ENCODE measurements at regions not wholly inside any gene's neighbourhood (a gene's known extent, or its start where the extent isn't known, plus 50 kb on each side); places are given as distances from the start of the nearest gene placed in this dataset.

DNA sequence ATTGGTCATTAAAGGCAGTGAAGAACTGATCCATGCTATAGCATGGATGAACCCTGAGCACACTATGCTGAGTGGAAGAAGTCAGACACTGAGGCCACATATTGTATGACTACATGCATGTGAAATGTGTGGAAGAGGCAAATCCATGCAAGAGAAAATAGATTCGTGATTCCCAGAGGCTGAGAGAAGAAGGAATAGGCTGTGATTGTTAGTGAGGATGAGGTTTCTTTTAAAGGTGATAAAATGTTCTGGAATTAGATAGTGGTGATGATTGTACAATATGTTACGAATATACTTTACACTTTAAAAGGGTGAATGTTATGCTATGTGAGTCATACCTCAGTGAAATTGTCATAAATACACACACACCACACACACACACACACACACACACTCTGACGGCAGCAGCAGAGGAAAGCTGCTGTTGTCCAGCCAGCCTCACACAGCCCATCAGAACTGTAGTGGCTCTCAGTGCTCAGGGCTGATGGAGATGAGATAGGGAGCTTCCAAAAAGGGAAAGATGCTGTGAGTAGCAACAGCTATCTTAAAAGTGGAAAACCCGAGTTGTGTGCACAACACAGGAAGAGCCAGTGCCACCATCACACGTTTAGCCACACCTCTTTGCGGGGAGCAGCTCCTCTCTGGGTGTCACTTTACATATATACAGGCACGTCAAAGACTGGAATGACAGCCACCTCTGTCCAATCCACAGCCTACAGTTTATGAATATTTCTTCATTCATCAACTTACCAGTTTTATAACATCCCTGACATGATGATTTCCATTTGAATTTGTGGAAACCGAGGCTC is 153.0 kb downstream of the SPATA19 start:
- H3K4me3 ChIP-seq, result no peak overlapping the region
- H3K27ac ChIP-seq, result no peak overlapping the region
- DNase-seq (ENCODE audit: low spot score), result no peak
- TF ChIP-seq, protein P1, sequence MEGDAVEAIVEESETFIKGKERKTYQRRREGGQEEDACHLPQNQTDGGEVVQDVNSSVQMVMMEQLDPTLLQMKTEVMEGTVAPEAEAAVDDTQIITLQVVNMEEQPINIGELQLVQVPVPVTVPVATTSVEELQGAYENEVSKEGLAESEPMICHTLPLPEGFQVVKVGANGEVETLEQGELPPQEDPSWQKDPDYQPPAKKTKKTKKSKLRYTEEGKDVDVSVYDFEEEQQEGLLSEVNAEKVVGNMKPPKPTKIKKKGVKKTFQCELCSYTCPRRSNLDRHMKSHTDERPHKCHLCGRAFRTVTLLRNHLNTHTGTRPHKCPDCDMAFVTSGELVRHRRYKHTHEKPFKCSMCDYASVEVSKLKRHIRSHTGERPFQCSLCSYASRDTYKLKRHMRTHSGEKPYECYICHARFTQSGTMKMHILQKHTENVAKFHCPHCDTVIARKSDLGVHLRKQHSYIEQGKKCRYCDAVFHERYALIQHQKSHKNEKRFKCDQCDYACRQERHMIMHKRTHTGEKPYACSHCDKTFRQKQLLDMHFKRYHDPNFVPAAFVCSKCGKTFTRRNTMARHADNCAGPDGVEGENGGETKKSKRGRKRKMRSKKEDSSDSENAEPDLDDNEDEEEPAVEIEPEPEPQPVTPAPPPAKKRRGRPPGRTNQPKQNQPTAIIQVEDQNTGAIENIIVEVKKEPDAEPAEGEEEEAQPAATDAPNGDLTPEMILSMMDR (IDR thresholded peaks at IDR 0.05), result no peak

DNA sequence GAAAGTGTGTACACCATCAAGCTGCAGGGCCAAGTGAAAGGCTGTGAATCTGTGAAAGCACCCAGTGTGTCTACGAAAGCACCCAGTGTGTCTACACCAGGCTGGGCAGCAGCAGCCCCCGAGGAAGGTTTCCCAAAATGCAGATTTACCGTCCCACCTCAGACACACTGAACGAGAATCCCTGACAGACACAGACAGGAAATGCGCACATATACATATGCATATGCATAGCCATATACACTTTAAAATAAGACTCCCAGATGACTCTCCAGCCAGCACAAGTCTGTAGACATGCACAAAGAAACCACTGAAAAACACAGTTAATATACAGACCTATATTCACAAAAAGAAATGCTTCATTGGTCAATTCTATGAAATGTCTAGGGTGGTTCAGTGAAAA is 155.5 kb upstream of the OPCML start:
- TF ChIP-seq, protein P1 (IDR thresholded peaks at IDR 0.05), result no peak
- H3K27ac ChIP-seq, result no peak overlapping the region
- no peak for DNase-seq (ENCODE audit: low spot score)
- no peak overlapping the region for H3K4me3 ChIP-seq

DNA sequence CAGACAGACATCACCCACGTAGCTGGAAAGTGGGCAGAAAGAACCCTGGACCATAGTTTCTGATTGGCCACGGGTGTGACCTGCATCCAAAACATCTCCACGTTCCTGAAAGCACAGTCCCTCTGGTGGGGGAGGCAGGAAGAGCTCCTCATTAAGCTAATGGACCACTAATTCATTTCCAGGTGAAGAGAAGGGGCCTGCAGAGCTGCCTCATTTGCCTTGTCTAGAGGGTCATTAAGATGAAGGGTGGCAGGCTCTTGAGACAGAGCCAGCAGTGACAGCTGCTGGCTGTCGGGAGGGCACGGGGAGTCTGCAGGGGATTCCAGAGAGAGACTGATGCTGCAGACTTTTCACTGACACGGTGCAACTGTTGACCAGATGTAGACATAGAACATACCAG is 149.6 kb upstream of the OPCML start:
- DNase-seq (ENCODE audit: low spot score), result no peak
- no peak overlapping the region for H3K4me3 ChIP-seq
- H3K27ac ChIP-seq, result no peak overlapping the region
- TF ChIP-seq, protein P1 (IDR thresholded peaks at IDR 0.05), result no peak

DNA sequence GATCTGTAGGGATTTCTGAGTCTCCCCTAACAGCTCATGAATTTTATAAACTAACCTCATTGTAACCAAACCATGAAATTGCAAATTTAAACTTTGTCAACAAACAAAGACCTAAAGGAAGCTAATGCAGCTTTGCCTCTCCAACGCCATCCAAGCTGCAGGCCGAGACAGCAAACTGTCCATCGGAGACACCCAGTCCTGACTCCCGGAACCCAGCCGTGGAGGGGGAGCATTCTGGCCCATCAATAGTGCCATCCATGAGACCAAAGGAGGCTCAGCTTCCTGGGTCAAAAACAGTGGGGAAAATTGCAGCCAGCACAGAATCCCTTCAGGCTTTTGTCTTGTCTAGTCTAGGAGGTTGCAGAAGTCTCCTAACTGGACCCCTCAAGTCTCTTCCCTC is 147.6 kb upstream of the OPCML start:
- no peak for DNase-seq (ENCODE audit: low spot score)
- no peak overlapping the region for H3K4me3 ChIP-seq
- TF ChIP-seq, protein P1 (IDR thresholded peaks at IDR 0.05), result no peak
- no peak overlapping the region for H3K27ac ChIP-seq

DNA sequence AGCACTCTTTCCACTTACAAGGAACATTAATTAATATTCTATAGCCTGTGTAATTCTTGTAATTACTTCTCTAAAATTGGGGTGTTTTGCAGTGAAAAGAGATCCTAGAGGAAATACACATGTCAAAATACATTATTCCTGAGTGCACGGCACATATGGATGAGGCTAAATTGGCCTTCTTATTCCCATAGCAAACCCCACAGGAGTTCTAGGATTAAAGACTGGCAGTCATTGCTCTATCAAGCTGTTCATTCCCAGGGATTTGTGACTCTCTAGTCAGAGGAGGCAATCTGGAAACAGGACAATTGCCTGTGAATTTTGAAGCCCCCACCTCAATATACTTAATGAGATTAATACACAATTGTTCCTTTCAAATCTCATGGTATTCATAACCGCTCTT is 145.9 kb upstream of the OPCML start:
- H3K27ac ChIP-seq, result no peak overlapping the region

DNA sequence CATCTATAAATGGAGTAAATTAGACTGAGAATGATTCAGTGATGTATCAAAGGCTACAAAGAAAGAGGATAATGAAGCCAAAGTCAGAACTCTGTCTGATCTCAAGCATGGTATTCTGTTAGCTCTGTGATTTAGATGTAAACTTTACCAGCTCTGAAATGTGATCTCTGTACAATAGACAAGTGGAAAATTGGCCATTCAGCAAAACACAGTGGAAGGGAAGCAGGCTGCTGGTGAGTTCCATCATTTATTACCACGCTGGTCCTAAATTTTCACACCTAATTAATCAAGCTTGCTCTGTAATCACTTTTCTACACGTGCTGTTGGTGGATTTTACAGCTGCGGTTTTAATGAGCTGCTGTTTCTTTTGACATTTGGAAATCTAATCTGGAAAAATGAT is 145.1 kb upstream of the OPCML start:
- no peak overlapping the region for H3K4me3 ChIP-seq
- no peak for DNase-seq (ENCODE audit: low spot score)
- TF ChIP-seq, protein P1 (IDR thresholded peaks at IDR 0.05), result no peak
- H3K27ac ChIP-seq, result no peak overlapping the region

More for the DNA sequence above, 145.9 kb upstream of the OPCML start:
- H3K4me3 ChIP-seq, result no peak overlapping the region
- TF ChIP-seq, protein P1 (IDR thresholded peaks at IDR 0.05), result no peak
- DNase-seq (ENCODE audit: low spot score), result no peak

DNA sequence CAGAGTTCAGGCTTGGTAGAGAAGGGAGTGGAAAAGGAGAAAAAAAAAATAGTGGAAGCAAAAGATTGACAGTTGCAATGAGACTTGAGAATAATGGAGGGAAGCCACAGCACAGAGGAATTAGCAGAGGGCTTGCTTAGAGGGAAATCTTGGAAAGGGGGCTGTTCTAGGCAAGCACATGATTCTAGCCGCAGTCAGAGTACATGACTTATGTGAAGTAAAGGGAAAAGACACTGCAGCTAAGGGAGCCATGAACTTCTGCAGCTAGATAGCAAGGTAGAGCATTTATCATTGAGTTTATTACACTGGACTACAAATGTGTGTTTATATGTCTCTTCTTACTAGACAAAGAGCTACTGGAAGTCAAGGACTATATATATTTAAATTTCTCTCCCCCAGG is 144.0 kb upstream of the OPCML start:
- TF ChIP-seq, protein P1 (IDR thresholded peaks at IDR 0.05), result no peak
- H3K4me3 ChIP-seq, result no peak overlapping the region
- no peak for DNase-seq (ENCODE audit: low spot score)
- H3K27ac ChIP-seq, result no peak overlapping the region

Measured in coronary artery (tissue), 2 donors.